ENCODE measurements at regions not wholly inside any gene's neighbourhood (a gene's known extent, or its start where the extent isn't known, plus 50 kb on each side); places are given as distances from the start of the nearest gene placed in this dataset.
A peak's percentile ranks its signal among the peaks of the same experiment; 100 is the strongest.
"Not testable (repeated sequence)": the region's sequence is repeated elsewhere in the genome, so short reads cannot be mapped to it uniquely, and the experiment has no call there.

DNA sequence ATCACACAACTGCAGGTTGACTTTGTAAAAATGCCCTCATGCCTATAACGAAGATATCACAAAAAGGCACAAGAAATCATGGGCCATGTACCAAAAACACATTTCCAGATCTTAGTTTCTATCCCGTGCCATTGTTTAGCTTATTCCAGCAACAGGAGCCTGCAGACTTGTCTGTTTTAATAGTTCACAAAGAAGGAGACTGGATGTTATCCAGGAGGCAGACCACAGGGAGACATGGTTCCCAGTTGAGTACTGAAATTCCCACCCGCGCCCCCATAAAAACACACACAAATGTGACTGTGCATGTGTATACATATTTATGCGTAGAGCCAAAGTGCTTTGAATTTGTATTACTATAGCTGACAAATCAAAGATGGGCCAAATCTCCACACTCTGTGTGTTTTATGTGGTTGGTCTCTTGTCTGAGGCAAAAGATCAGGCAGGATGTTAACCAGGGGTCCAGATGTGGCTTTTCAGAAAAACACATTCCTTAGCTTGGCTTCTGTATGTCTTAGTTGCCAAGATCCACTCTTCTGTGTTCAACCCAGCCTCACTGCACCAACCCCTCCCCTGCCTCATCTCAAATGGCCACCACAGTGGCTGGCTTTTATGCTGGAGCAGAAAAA, 469.2 kb upstream of the DIPK2B start:
- DNase-seq (ENCODE audit: low spot score): no peak

GRCh38 chrX:45668686-45669443, 468.2 kb upstream of the DIPK2B start:
- peak; percentile 41 for DNase-seq (ENCODE audit: low spot score)

DNA sequence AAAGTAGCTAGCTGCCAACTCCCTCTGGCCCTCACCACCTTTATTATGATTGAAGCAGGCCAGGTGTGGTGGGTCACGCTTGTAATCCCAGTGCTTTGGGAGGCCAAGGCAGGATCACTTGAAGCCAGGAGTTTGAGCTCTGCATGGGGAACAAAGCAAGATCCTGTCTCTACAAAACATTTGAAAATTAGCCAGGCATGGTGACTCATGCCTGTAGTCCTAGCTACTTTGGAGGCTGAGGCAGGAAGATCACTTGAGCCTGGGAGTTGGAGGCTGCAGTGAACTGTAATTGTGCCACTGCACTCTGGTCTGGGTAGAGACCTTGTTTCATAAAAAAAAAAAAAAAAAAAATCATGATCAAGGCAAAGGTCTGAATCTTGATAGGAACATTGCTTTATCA, 467.0 kb upstream of the DIPK2B start:
- DNase-seq (ENCODE audit: low spot score): peak; percentile 1

GRCh38 chrX:45664727-45665290, 464.1 kb upstream of the DIPK2B start:
- DNase-seq (ENCODE audit: low spot score): no peak

DNA sequence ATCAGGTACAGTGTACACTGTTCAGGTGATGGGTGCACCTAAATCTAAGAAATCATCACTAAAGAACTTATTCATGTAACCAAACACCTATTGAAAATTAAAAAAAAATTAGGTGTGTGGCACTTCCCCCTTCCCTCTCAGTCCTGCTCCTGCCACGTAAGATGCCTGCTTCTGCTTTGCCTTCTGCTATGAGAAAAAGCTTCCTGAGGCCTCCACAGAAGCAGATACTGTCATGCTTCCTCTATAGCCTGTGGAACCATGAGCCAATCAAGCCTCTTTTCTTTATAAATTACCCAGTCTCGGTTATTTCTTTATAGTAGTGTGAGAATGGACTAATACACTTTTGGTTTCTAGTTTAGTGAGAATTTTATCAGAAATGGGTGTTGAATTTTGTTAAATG, 459.8 kb upstream of the DIPK2B start:
- DNase-seq (ENCODE audit: low spot score): no peak

DNA sequence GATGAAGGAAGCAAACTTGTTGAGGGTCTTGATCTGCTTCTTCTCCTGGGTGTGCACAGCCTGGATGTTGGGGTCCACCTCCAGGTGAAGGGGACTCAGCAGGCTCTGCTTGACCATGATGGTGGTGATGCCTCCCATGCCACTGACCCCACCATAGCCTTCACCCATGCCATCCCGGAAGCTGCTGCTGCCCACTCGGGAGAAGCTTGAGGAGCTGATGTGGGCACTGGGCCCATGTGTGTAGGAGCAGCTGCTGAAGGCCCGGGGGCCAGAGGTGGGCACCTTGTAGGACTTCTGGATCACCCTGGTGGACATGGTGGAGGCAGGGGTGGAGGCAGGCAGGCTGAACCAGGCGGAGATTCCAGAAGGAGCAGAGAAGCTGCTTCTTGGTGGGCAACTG, 432.7 kb upstream of the DIPK2B start:
- no peak for DNase-seq (ENCODE audit: low spot score)

DNA sequence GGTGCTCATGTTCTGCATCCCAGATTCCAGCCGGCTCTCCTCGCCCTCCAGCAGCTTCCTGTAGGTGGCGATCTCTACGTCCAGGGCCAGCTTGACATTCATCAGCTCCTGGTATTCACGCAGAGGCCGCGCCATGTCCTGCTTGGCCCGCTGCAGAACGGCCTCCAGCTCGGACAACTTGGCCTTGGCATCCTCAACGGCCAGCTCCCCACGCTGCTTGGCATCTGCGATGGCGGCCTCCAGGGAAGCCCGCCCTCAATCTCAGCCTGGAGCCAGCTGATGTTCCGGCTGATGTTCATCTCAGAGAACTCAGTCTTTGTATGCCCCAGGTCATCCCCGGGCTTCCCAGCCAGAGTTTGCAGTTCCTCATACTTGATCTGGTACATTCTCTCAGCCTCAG, 431.8 kb upstream of the DIPK2B start:
- no peak for DNase-seq (ENCODE audit: low spot score)

DNA sequence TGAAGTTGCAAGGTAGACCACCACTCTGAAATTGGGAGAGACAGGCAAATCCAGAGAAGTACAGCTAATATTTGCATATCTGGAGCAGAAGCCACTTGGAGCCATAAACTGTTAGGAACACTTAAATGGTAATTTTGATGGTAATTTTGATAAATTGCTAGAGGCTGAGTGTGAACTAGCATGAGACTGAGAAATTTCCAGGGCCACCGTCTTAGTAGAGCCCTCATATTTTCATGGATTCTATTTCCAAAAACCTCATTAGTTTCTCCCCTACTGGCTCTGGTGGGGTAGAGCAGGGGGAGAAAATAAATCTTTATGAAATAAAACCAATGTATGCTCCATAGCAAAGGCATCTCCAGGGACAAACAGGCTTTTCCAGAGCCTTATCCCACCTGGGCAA, 429.4 kb upstream of the DIPK2B start:
- no peak for DNase-seq (ENCODE audit: low spot score)

DNA sequence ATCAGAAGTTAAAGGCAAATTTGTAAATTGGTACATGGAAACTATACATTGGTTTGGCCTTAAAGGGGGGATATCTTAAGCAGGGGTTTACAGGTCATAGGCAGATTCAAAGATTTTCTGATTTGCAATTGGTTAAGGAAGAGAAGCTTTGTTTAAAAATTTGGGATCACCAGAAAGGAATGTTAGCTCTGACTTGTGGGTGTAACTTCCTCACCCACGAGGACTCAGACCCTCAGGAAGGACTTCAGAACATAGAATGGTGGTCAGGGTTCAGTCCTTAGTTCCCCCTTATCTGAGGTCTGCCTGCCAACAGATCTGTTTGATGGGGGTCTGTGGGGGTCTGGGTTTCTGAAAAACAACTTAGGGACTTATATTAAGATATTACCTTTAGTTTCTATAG, 427.4 kb upstream of the DIPK2B start:
- DNase-seq (ENCODE audit: low spot score): peak; percentile 9

DNA sequence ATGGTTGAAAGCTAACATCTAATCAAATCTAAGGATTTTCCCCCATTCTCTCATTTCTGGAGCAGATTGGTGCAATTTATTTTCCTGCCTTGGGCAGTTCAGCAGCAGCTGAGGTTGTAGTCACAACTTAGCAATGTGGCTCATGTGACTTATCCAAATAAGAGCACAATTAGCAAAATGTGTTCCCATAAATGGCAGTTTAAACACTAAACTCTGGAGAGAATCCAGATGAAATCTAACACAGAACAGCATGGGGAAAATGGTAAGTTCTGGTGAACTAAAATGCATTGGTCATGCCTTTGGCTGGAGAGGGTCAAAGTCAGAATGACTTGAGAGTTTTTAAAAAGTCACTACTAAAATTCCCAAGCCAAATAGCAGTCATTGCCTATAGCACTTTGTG, 422.6 kb upstream of the DIPK2B start:
- DNase-seq (ENCODE audit: low spot score): peak; percentile 62

- peak; percentile 26 for DNase-seq (ENCODE audit: low spot score)
These were observed 421.9 kb upstream of the DIPK2B start for GRCh38 chrX:45622538-45622937.

DNA sequence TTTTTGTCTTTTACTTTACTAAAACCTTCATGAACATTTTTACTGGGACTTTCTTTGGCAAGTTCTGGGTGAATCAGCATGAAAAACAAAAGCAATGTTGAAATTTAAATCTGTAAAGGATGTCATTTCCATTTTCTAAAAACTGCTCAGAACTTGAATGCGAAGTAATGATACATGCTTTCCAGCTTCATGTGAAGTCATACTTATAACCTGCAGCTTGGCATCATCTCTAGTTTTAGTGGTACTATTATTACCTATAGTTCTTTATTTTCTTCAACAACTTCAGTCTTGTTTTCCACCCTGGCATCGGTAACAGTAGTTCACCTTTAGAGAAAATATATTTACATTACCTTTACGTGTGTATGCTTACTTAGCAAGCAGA, 421.4 kb upstream of the DIPK2B start:
- no peak for DNase-seq (ENCODE audit: low spot score)

GRCh38 chrX:45621376-45622041, 420.8 kb upstream of the DIPK2B start:
- DNase-seq (ENCODE audit: low spot score): peak; percentile 44

- no peak for DNase-seq (ENCODE audit: low spot score)
These were observed 418.6 kb upstream of the DIPK2B start for GRCh38 chrX:45619290-45619689.

- not testable (repeated sequence) for DNase-seq (ENCODE audit: low spot score)
These were observed 414.9 kb upstream of the DIPK2B start for GRCh38 chrX:45615591-45615990.

- DNase-seq (ENCODE audit: low spot score): peak; percentile 9
These were observed 414.2 kb upstream of the DIPK2B start for GRCh38 chrX:45614853-45615252.

DNA sequence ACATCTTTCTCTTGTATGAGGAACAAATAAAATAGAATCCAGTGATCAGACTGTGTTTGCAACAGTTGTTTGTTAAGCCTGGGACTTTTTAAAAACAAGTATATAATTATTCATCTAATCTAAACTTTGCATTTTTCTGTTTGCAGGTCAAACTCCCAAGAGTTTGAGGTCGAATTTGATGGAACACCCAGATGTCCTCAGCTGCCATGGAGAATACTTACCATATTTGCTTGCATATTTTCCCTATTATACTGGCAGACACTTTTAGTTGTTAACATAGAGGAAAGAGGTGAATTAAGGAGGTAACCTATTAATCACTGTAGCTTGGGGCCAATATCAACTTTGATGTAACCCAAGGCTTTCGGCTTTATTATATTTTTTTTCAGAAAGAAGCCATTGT, 401.5 kb upstream of the DIPK2B start:
- DNase-seq (ENCODE audit: low spot score): no peak

GRCh38 chrX:45601052-45601451, 400.4 kb upstream of the DIPK2B start:
- no peak for DNase-seq (ENCODE audit: low spot score)

DNA sequence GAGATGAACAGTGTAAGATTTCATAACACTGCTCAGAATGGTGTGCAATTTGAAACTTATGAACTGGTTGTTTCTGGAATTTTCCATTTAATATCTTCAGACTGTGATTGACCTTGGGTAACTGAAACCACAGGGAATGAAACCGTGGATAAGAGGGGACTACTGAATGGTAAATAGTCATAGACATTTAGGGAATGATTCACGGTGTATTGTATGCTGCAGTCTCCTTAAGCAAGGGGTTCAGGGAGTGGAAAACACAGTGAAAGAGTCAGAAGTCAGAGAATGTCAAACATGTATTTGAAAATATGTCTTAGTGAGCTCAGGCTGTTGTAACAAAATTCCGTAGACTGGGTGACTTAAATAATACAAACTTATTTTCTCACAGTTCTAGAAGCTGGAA, 398.2 kb upstream of the DIPK2B start:
- DNase-seq (ENCODE audit: low spot score): no peak

DNA sequence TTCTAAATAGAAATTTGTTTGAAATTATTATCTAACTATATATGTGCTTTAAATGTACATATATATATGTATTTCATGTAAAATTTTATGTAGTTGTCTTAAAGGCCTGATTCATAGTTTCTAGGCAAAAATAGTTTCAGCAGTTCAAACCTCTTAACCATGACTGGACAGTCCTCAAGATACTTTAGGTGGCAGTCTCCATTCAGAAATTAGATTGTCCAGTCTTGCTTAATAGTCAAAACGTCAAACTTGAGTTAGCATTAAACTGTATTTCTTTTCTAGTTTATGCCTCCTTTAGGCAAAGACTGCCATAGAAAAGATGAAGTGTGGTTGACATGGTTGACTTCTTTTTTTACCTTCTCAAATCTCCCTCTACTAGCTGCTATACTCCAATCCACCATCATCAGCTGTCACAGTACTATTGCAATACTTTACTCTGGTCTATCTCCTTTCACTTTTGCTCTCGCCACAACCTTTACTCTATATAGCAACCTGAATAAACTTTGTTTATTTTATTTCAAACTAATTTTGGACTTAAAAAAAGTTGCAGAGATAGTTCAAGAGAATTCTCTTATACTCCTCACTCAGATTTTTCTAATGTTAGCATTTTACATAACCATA, 395.6 kb upstream of the DIPK2B start:
- DNase-seq (ENCODE audit: low spot score): no peak

DNA sequence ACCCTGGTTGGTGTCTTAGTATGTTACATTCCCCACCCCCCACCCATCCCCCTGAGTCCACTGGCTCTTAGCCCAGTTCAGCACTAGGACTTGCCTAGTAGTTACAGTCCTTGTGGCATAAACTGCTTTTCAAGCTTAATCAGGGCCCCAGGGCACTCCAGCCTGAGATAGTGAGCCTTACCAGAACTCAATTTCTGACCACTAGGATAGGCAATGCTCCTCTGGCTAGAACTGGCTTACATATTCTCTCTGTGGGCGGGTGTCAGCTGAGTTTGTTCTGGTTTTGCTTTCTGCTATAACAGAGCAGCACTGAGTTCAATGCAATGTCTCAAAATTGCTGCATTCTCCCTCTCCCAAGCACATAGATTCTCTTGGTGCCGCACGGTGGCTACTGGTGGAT, 391.4 kb upstream of the DIPK2B start:
- no peak for DNase-seq (ENCODE audit: low spot score)

DNA sequence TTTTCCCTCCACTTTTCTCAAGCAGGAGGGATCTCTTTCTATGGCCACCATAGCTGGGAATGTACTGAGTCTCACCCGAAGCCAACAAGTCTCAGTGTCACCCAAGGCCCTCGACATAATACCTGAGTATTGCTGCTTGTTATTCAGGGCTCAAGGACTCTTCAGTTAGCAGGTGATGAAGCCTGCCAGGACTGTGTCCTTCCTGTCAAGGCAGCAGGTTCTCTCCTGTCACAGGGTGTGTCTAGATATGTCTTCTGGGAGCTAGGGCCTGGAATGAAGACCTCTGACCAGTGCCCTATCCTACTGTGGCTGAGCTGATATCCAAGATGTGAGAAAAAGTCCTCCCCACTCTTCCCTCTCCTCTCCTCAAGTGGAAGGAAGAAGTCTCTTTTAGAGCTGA, 391.0 kb upstream of the DIPK2B start:
- no peak for DNase-seq (ENCODE audit: low spot score)

DNA sequence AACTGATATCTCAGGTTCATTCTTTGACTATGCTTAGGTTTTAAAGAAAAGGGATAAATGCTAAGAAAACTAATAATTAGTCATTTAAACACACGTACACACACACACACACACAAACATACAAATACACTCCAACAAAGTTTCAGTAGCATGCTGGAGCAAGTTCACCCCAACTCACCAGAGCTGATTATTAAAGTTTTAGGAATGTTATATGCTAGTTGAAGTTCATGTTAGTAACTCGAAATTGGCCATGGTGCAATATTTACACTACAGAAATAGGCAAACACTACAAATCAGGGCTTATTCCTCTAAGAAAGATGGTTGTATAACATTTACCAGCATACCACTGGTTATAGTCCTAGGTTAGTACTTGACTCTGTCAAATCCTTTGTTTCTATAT, 384.0 kb upstream of the DIPK2B start:
- DNase-seq (ENCODE audit: low spot score): no peak

All from kidney tubule cell (primary cell).